IMR-90 (cell line): ENCODE measurements at regions not wholly inside any gene's neighbourhood (a gene's known extent, or its start where the extent isn't known, plus 50 kb on each side); places are given as distances from the start of the nearest gene placed in this dataset.

Experiments used
- CEBPB ChIP-seq: IDR thresholded peaks from 2 replicates; pipeline ENCODE4 v1.6.1; 2012; ENCODE audit warnings: low read depth, low read length, improper control_type of control experiment
- CHD1 ChIP-seq: IDR thresholded peaks from 2 replicates; pipeline ENCODE4 v1.6.1; 2012; ENCODE audit warnings: low read depth, low read length, improper control_type of control experiment
- CTCF ChIP-seq: conservative IDR thresholded peaks from 2 replicates; pipeline ENCODE4 v1.5.1; 2012; ENCODE audit warnings: mild to moderate bottlenecking, low read depth, low read length, improper control_type of control experiment
- MXI1 ChIP-seq: IDR thresholded peaks from 2 replicates; pipeline ENCODE4 v1.6.1; 2012; ENCODE audit warnings: low read depth, mild to moderate bottlenecking, low read length, moderate library complexity, borderline replicate concordance
- POLR2A ChIP-seq: IDR thresholded peaks from 2 replicates; pipeline ENCODE4 v1.6.1; 2012; ENCODE audit warnings: mild to moderate bottlenecking, low read depth, low read length
- RAD21 ChIP-seq: IDR thresholded peaks from 2 replicates; pipeline ENCODE4 v1.6.1; 2012; ENCODE audit warnings: low read length, improper control_type of control experiment

GRCh38 chr20:16975682-16976081 lies 227.5 kb downstream of the OTOR start:
- TF ChIP-seq MXI1 (no peak), RAD21 (no peak), POLR2A (no peak), CTCF (no peak), CEBPB (no peak), CHD1 (no peak)
